Right lobe of liver (tissue), 4 donors: ENCODE measurements at regions not wholly inside any gene's neighbourhood (a gene's known extent, or its start where the extent isn't known, plus 50 kb on each side); places are given as distances from the start of the nearest gene placed in this dataset.

Experiments used
- CTCF ChIP-seq, 4 donors: fragments of 200-600 bp in 3 of 4; fragments of 450-650 bp in 1 of 4; IDR thresholded peaks; one replicate each; pipeline versions ENCODE4 v1.5.1 to v1.8.0; 2016 to 2022; ENCODE audit warnings: antibody characterized with exemption in 4 of 4, mild to moderate bottlenecking in 2 of 4
- POLR2A ChIP-seq: fragments of 450-650 bp; IDR thresholded peaks from one replicate; pipeline ENCODE4 v1.6.1; 2017; ENCODE audit warnings: antibody characterized with exemption, mild to moderate bottlenecking
- donor health status: DM: no; HTN: no; CAD: no.
- donor health status: DM: no; HTN: no; CAD: no.
- donor health status: DM: no; HTN: yes; CAD: no.

- TF ChIP-seq CTCF (IDR thresholded peaks at IDR 0.05) (no peak), POLR2A (no peak)
Measured at GRCh38 chr21:17081193-17081592, 431.6 kb upstream of the CXADR start.
